Liver (tissue), 8 donors: ENCODE measurements at regions not wholly inside any gene's neighbourhood (a gene's known extent, or its start where the extent isn't known, plus 50 kb on each side); places are given as distances from the start of the nearest gene placed in this dataset.

Source experiments
- DNase-seq: peaks from one replicate; pipeline ENCODE4 v3.0.0-alpha.2; 2017; ENCODE audit warnings: low spot score
- H3K27ac ChIP-seq, 2 donors: one replicate each; pipeline ENCODE4 v1.7.0; 2013; ENCODE audit warnings: inconsistent platforms in 2 of 2, low read length in 2 of 2, control low read depth in 1 of 2, low read depth in 1 of 2, mild to moderate bottlenecking in 1 of 2
- H3K27me3 ChIP-seq, 4 donors: one replicate each; pipeline versions ENCODE4 v1.6.1 to v1.7.0; 2013; ENCODE audit warnings: low read length in 3 of 4, inconsistent platforms in 1 of 4, mild to moderate bottlenecking in 1 of 4, moderate library complexity in 1 of 4; ENCODE audit not compliant: control insufficient read depth in 4 of 4, insufficient read depth in 4 of 4
- H3K36me3 ChIP-seq, 4 donors: one replicate each; pipeline versions ENCODE4 v1.6.1 to v1.7.0; 2013; ENCODE audit warnings: low read length in 3 of 4, mild to moderate bottlenecking in 3 of 4, low read depth in 1 of 4, moderate library complexity in 1 of 4; ENCODE audit not compliant: control insufficient read depth in 4 of 4, insufficient read depth in 3 of 4
- H3K4me1 ChIP-seq, 4 donors: one replicate each; pipeline versions ENCODE4 v1.6.1 to v1.7.0; 2013; ENCODE audit warnings: low read length in 3 of 4, mild to moderate bottlenecking in 3 of 4, moderate library complexity in 1 of 4; ENCODE audit not compliant: control insufficient read depth in 4 of 4, insufficient read depth in 4 of 4
- H3K4me3 ChIP-seq, 3 donors: one replicate each; pipeline versions ENCODE4 v1.6.1 to v1.7.0; 2013; ENCODE audit warnings: low read length in 3 of 3, control low read depth in 1 of 3, low read depth in 1 of 3, mild to moderate bottlenecking in 1 of 3
- H3K9ac ChIP-seq, 2 donors: one replicate each; pipeline ENCODE4 v1.7.0; 2013; ENCODE audit warnings: low read length in 2 of 2, mild to moderate bottlenecking in 2 of 2, moderate library complexity in 2 of 2, control low read depth in 1 of 2, low read depth in 1 of 2
- H3K9me3 ChIP-seq, 4 donors: one replicate each; pipeline versions ENCODE4 v1.6.1 to v1.7.0; 2013; ENCODE audit warnings: low read length in 3 of 4; ENCODE audit not compliant: control insufficient read depth in 4 of 4
- CTCF ChIP-seq: fragments of 150-350 bp; IDR thresholded peaks from 2 replicates; pipeline ENCODE4 v1.5.1; 2017; ENCODE audit warnings: improper control_type of control experiment, low read depth, low read length; ENCODE audit not compliant: missing input control
- EGR1 ChIP-seq, 2 donors: IDR thresholded peaks; 2 replicates each; pipeline ENCODE4 v1.6.1; 2016 to 2018; ENCODE audit warnings: antibody characterized with exemption in 2 of 2, low read depth in 2 of 2
- FOXA1 ChIP-seq: IDR thresholded peaks from 2 replicates; pipeline ENCODE4 v1.6.1; 2016; ENCODE audit warnings: antibody characterized with exemption
- FOXA2 ChIP-seq: IDR thresholded peaks from 2 replicates; pipeline ENCODE4 v1.6.1; 2016; ENCODE audit warnings: antibody characterized with exemption
- GABPA ChIP-seq, 2 donors: IDR thresholded peaks in 1 of 2; conservative IDR thresholded peaks in 1 of 2; 2 replicates each; pipeline ENCODE4 v1.6.1; 2016; ENCODE audit warnings: antibody characterized with exemption in 2 of 2, mild to moderate bottlenecking in 1 of 2, moderate library complexity in 1 of 2
- HNF4A ChIP-seq, 2 donors: conservative IDR thresholded peaks; 2 replicates each; pipeline ENCODE4 v1.6.1; 2016; ENCODE audit warnings: antibody characterized with exemption in 2 of 2, mild to moderate bottlenecking in 2 of 2
- HNF4G ChIP-seq: IDR thresholded peaks from 2 replicates; pipeline ENCODE4 v1.6.1; 2016; ENCODE audit warnings: antibody characterized with exemption
- JUND ChIP-seq, 2 donors: IDR thresholded peaks; 2 replicates each; pipeline ENCODE4 v1.6.1; 2016; ENCODE audit warnings: antibody characterized with exemption in 2 of 2
- NR2F2 ChIP-seq: IDR thresholded peaks from 2 replicates; pipeline ENCODE4 v1.6.1; 2016; ENCODE audit warnings: antibody characterized with exemption
- RAD21 ChIP-seq, 2 donors: IDR thresholded peaks; 2 replicates each; pipeline ENCODE4 v1.6.1; 2016; ENCODE audit warnings: antibody characterized with exemption in 2 of 2, mild to moderate bottlenecking in 2 of 2
- RXRA ChIP-seq, 2 donors: IDR thresholded peaks; 2 replicates each; pipeline ENCODE4 v1.6.1; 2017 to 2018; ENCODE audit warnings: antibody characterized with exemption in 2 of 2, mild to moderate bottlenecking in 1 of 2
- SP1 ChIP-seq: IDR thresholded peaks from 2 replicates; pipeline ENCODE4 v1.6.1; 2018; ENCODE audit warnings: antibody characterized with exemption, mild to moderate bottlenecking
- YY1 ChIP-seq: IDR thresholded peaks from 2 replicates; pipeline ENCODE4 v1.6.1; 2016; ENCODE audit warnings: antibody characterized with exemption, mild to moderate bottlenecking
- ZBTB33 ChIP-seq: IDR thresholded peaks from 2 replicates; pipeline ENCODE4 v1.6.1; 2016; ENCODE audit warnings: antibody characterized with exemption
- WGBS: extraction: QIAGEN DNeasy Blood & Tissue Kit; methylation state at CpG from one replicate; pipeline ENCODE4 v1.1.7; 2013; 5-methylcytosine and 5-hydroxymethylcytosine counted together
- TF ChIP-seq, protein P1 (sequence below): IDR thresholded peaks from 2 replicates; pipeline ENCODE4 v1.6.1; 2016; ENCODE audit warnings: antibody characterized with exemption, mild to moderate bottlenecking
- TF ChIP-seq, protein P2 (sequence below): IDR thresholded peaks from 2 replicates; pipeline ENCODE4 v1.6.1; 2016; ENCODE audit warnings: antibody characterized with exemption
- TF ChIP-seq, protein P3 (sequence below): IDR thresholded peaks from 2 replicates; pipeline ENCODE4 v1.6.1; 2016; ENCODE audit warnings: antibody characterized with exemption
- donor health status: healthy.
- donor health status: healthy.
- donor health status: healthy.
- donor health status: healthy.
- donor health status: healthy.

- TF ChIP-seq NR2F2 (no peak), RXRA (IDR thresholded peaks at IDR 0.05) (no peak), EGR1 (IDR thresholded peaks at IDR 0.05; ENCODE audit: low read depth in 2 of 2) (no peak), RAD21 (IDR thresholded peaks at IDR 0.05) (no peak), HNF4G (no peak), HNF4A (conservative IDR thresholded peaks at IDR 0.05) (no peak), CTCF (no peak), ZBTB33 (no peak), FOXA1 (no peak), FOXA2 (no peak), GABPA (IDR thresholded peaks at IDR 0.05 in 1 of 2, conservative IDR thresholded peaks at IDR 0.05 in 1 of 2) (no peak), JUND (IDR thresholded peaks at IDR 0.05) (no peak)
- TF ChIP-seq, protein P1, sequence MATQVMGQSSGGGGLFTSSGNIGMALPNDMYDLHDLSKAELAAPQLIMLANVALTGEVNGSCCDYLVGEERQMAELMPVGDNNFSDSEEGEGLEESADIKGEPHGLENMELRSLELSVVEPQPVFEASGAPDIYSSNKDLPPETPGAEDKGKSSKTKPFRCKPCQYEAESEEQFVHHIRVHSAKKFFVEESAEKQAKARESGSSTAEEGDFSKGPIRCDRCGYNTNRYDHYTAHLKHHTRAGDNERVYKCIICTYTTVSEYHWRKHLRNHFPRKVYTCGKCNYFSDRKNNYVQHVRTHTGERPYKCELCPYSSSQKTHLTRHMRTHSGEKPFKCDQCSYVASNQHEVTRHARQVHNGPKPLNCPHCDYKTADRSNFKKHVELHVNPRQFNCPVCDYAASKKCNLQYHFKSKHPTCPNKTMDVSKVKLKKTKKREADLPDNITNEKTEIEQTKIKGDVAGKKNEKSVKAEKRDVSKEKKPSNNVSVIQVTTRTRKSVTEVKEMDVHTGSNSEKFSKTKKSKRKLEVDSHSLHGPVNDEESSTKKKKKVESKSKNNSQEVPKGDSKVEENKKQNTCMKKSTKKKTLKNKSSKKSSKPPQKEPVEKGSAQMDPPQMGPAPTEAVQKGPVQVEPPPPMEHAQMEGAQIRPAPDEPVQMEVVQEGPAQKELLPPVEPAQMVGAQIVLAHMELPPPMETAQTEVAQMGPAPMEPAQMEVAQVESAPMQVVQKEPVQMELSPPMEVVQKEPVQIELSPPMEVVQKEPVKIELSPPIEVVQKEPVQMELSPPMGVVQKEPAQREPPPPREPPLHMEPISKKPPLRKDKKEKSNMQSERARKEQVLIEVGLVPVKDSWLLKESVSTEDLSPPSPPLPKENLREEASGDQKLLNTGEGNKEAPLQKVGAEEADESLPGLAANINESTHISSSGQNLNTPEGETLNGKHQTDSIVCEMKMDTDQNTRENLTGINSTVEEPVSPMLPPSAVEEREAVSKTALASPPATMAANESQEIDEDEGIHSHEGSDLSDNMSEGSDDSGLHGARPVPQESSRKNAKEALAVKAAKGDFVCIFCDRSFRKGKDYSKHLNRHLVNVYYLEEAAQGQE, result no peak
- TF ChIP-seq, protein P2, sequence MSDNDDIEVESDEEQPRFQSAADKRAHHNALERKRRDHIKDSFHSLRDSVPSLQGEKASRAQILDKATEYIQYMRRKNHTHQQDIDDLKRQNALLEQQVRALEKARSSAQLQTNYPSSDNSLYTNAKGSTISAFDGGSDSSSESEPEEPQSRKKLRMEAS, result no peak
- TF ChIP-seq, protein P3, sequence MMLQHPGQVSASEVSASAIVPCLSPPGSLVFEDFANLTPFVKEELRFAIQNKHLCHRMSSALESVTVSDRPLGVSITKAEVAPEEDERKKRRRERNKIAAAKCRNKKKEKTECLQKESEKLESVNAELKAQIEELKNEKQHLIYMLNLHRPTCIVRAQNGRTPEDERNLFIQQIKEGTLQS, result no peak
- H3K9me3 ChIP-seq, result no peaks in the 10 kb centered on the region
- H3K27ac ChIP-seq, result no peak overlapping the region
- no peaks in the 10 kb centered on the region for H3K27me3 ChIP-seq
- DNase-seq, result no peak
- no peaks in the 10 kb centered on the region for H3K4me1 ChIP-seq
- H3K4me3 ChIP-seq, result no peak overlapping the region
- H3K9ac ChIP-seq, result no peak overlapping the region
- H3K36me3 ChIP-seq, result no peaks in the 10 kb centered on the region
- WGBS, result 92% methylated on average over 1 of the region's 1 CpG
Measured at GRCh38 chr16:73193464-73193863, 145.5 kb upstream of the ZFHX3 start.

- 93% methylated on average over 19 of the region's 19 CpGs for WGBS
- Histone ChIP-seq H3K36me3 (no peaks in the 10 kb centered on the region), H3K9ac (no peak overlapping the region), H3K4me3 (no peak overlapping the region), H3K4me1 (no peaks in the 10 kb centered on the region), H3K27ac (no peak overlapping the region), H3K9me3 (no peaks in the 10 kb centered on the region), H3K27me3 (no peaks in the 10 kb centered on the region)
- DNase-seq, result no peak
- TF ChIP-seq, protein P2, result no peak
- TF ChIP-seq GABPA (IDR thresholded peaks at IDR 0.05 in 1 of 2, conservative IDR thresholded peaks at IDR 0.05 in 1 of 2) (no peak), NR2F2 (no peak), HNF4G (no peak), YY1 (no peak), ZBTB33 (no peak), FOXA1 (no peak), FOXA2 (no peak), EGR1 (IDR thresholded peaks at IDR 0.05; ENCODE audit: low read depth in 2 of 2) (no peak), CTCF (no peak), SP1 (no peak)
- TF ChIP-seq, protein P3, result no peak
Measured at GRCh38 chr16:73192232-73192894, 144.4 kb upstream of the ZFHX3 start.
